Uterus (tissue), 3 donors: ENCODE measurements at regions not wholly inside any gene's neighbourhood (a gene's known extent, or its start where the extent isn't known, plus 50 kb on each side); places are given as distances from the start of the nearest gene placed in this dataset.

Source experiments
- DNase-seq, 2 donors: peaks; one replicate each; pipeline ENCODE4 v3.0.0-alpha.2; 2019 to 2020
- H3K27ac ChIP-seq, 2 donors: fragments of 200-600 bp; sonication (generic); 1 replicate in 1 of 2; 2 replicates in 1 of 2; pipeline ENCODE4 v1.5.1; 2016 to 2018
- H3K27me3 ChIP-seq, 2 donors: fragments of 200-600 bp; sonication (generic); one replicate each; pipeline ENCODE4 v1.5.1; 2018 to 2019; ENCODE audit warnings: control low read depth in 1 of 2
- H3K36me3 ChIP-seq, 2 donors: fragments of 200-600 bp; sonication (generic); one replicate each; pipeline ENCODE4 v1.5.1; 2019; ENCODE audit warnings: control low read depth in 1 of 2
- H3K4me1 ChIP-seq, 2 donors: fragments of 200-600 bp; sonication (generic); one replicate each; pipeline ENCODE4 v1.5.1; 2018 to 2019; ENCODE audit warnings: control low read depth in 1 of 2
- H3K4me3 ChIP-seq, 2 donors: fragments of 200-600 bp; sonication (generic); 1 replicate in 1 of 2; 2 replicates in 1 of 2; pipeline ENCODE4 v1.5.1; 2018 to 2019; ENCODE audit warnings: mild to moderate bottlenecking in 1 of 2
- H3K9me3 ChIP-seq, 2 donors: fragments of 200-600 bp; sonication (generic); one replicate each; pipeline ENCODE4 v1.5.1; 2019; ENCODE audit warnings: control low read depth in 1 of 2
- POLR2A ChIP-seq, 2 donors: fragments of 450-650 bp; IDR thresholded peaks; one replicate each; pipeline ENCODE4 v1.6.1; 2016; ENCODE audit warnings: antibody characterized with exemption in 2 of 2, mild to moderate bottlenecking in 1 of 2, moderate library complexity in 1 of 2
- intact Hi-C: fragments of 100-400 bp; cut with DNase I; formaldehyde crosslinking; loops from one replicate; pipeline ENCODE4 v1.15.1; 2023; ENCODE audit warnings: low total_unique reads
- TF ChIP-seq, protein P1 (sequence below), 4 experiments: fragments of 200-600 bp in 2 of 4; fragments of 450-650 bp in 2 of 4; sonication (generic) in 2 of 4; IDR thresholded peaks; one replicate each; pipeline ENCODE4 v1.5.1; 2016 to 2019; ENCODE audit warnings: antibody characterized with exemption in 4 of 4, mild to moderate bottlenecking in 2 of 4, moderate library complexity in 1 of 4
- donor health status: DM: yes; HTN: yes; CAD: no.

DNA sequence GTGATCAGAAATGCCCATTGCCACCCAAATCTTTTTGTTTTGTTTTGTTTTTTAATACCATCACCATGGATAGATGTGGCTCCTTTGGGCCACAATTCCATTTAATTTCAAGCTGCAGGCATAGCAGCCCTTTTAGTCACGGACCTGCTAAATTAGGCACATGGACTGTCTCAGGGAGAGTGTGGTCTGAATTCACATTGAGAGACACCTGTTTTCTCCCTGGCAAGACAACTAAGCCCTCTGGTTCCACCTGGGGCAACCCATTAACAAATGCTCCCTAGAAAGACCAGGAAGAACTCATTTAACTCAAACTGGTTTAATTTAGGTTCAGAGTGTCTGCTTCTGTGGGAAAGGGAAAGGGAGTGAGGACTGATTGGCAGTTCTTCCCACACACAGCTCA is 88.2 kb upstream of the ANKRD1 start:
- TF ChIP-seq, protein P1, sequence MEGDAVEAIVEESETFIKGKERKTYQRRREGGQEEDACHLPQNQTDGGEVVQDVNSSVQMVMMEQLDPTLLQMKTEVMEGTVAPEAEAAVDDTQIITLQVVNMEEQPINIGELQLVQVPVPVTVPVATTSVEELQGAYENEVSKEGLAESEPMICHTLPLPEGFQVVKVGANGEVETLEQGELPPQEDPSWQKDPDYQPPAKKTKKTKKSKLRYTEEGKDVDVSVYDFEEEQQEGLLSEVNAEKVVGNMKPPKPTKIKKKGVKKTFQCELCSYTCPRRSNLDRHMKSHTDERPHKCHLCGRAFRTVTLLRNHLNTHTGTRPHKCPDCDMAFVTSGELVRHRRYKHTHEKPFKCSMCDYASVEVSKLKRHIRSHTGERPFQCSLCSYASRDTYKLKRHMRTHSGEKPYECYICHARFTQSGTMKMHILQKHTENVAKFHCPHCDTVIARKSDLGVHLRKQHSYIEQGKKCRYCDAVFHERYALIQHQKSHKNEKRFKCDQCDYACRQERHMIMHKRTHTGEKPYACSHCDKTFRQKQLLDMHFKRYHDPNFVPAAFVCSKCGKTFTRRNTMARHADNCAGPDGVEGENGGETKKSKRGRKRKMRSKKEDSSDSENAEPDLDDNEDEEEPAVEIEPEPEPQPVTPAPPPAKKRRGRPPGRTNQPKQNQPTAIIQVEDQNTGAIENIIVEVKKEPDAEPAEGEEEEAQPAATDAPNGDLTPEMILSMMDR (IDR thresholded peaks at IDR 0.05) = no peak
- no peak for TF ChIP-seq POLR2A (IDR thresholded peaks at IDR 0.05)
- intact Hi-C loops = no loop called here
- H3K27ac ChIP-seq = no peak overlapping the region
- H3K27me3 ChIP-seq = no peaks in the 10 kb centered on the region
- DNase-seq = no peak
- H3K4me3 ChIP-seq = no peak overlapping the region
- no peaks in the 10 kb centered on the region for H3K9me3 ChIP-seq
- H3K4me1 ChIP-seq = no peaks in the 10 kb centered on the region
- H3K36me3 ChIP-seq = no peaks in the 10 kb centered on the region

GRCh38 chr10:91010952-91011351 is 90.1 kb upstream of the ANKRD1 start:
- Histone ChIP-seq H3K27ac (no peak overlapping the region), H3K4me3 (no peak overlapping the region), H3K27me3 (no peaks in the 10 kb centered on the region), H3K4me1 (no peaks in the 10 kb centered on the region), H3K9me3 (no peaks in the 10 kb centered on the region), H3K36me3 (no peaks in the 10 kb centered on the region)
- no peak for DNase-seq
- intact Hi-C loops = no loop called here
- TF ChIP-seq, protein P1 (IDR thresholded peaks at IDR 0.05) = no peak
- TF ChIP-seq POLR2A (IDR thresholded peaks at IDR 0.05) = no peak

DNA sequence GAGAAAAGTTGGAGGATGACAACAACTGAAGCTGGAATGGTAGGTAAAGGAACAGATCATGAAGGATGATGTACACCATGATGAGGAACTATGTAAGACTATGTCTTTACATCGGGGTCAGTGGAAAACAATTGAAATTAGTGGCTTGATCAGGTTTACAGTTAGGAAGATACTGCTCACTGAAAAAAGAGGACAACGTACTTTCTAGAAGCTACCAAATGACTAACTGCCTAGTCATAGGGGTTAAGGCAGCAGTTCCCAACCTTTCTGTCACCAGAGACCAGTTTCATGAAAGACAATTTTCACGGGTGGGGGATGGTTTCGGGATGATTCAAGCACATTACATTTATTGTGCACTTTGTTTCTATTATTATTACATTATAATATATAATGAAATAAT is 91.6 kb upstream of the ANKRD1 start:
- no peak for DNase-seq
- H3K36me3 ChIP-seq = no peaks in the 10 kb centered on the region
- no peaks in the 10 kb centered on the region for H3K4me1 ChIP-seq
- H3K27ac ChIP-seq = no peak overlapping the region
- intact Hi-C loops = no loop called here
- no peaks in the 10 kb centered on the region for H3K9me3 ChIP-seq
- H3K27me3 ChIP-seq = no peaks in the 10 kb centered on the region
- no peak for TF ChIP-seq POLR2A (IDR thresholded peaks at IDR 0.05)
- TF ChIP-seq, protein P1 (IDR thresholded peaks at IDR 0.05) = no peak
- H3K4me3 ChIP-seq = no peak overlapping the region

GRCh38 chr10:91013985-91014384 is 93.1 kb upstream of the ANKRD1 start:
- TF ChIP-seq POLR2A (IDR thresholded peaks at IDR 0.05) = no peak
- TF ChIP-seq, protein P1 (IDR thresholded peaks at IDR 0.05) = no peak
- H3K4me1 ChIP-seq = no peaks in the 10 kb centered on the region

GRCh38 chr10:91017198-91017597 is 96.3 kb upstream of the ANKRD1 start:
- H3K36me3 ChIP-seq = no peaks in the 10 kb centered on the region
- intact Hi-C loops = no loop called here
- no peak overlapping the region for H3K27ac ChIP-seq

More at GRCh38 chr10:91013985-91014384, 93.1 kb upstream of the ANKRD1 start:
- Histone ChIP-seq H3K36me3 (no peaks in the 10 kb centered on the region), H3K27me3 (no peaks in the 10 kb centered on the region), H3K9me3 (no peaks in the 10 kb centered on the region), H3K4me3 (no peak overlapping the region), H3K27ac (no peak overlapping the region)
- intact Hi-C loops = no loop called here
- no peak for DNase-seq

More at GRCh38 chr10:91017198-91017597, 96.3 kb upstream of the ANKRD1 start:
- no peaks in the 10 kb centered on the region for H3K27me3 ChIP-seq
- H3K4me1 ChIP-seq = no peaks in the 10 kb centered on the region
- no peak for DNase-seq
- no peak for TF ChIP-seq POLR2A (IDR thresholded peaks at IDR 0.05)
- TF ChIP-seq, protein P1 (IDR thresholded peaks at IDR 0.05) = no peak
- no peak overlapping the region for H3K4me3 ChIP-seq
- H3K9me3 ChIP-seq = no peaks in the 10 kb centered on the region
